ENCODE measurements at regions not wholly inside any gene's neighbourhood (a gene's known extent, or its start where the extent isn't known, plus 50 kb on each side); places are given as distances from the start of the nearest gene placed in this dataset.
A peak's percentile ranks its signal among the peaks of the same experiment; 100 is the strongest.
"Not testable (repeated sequence)": the region's sequence is repeated elsewhere in the genome, so short reads cannot be mapped to it uniquely, and the experiment has no call there.

GRCh38 chr3:86794361-86795065 is 196.4 kb downstream of the VGLL3 start:
- no peak for DNase-seq

- DNase-seq = peak in 2 of 56 donors; percentile 0 to 11
These were observed 197.2 kb downstream of the VGLL3 start for GRCh38 chr3:86793786-86794185.

DNA sequence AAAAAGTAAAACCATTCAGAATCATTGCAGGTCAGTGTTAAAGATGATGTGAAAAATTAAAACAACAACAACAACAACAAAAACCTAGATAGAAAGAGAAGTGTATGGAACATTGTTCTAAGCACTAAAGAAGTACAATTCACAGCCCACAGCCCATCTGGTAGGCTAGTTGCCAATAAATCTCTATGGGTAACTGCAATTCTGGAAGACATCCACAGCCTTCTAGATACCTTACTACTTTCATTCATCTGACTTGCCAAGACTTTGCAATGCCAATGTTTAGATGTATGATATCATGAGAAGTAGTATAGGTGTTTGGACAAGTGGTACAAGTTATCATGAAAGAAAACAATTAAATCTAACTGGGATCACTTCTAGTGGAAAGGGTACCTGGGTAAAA is 198.6 kb downstream of the VGLL3 start:
- no peak for DNase-seq

- no peak for DNase-seq
These were observed 199.9 kb downstream of the VGLL3 start for GRCh38 chr3:86790884-86791549.

GRCh38 chr3:86788371-86788770 is 202.6 kb downstream of the VGLL3 start:
- no peak for DNase-seq

- peak in 1 of 56 donors; percentile 1 for DNase-seq
These were observed 203.9 kb downstream of the VGLL3 start for GRCh38 chr3:86787091-86787490.

DNA sequence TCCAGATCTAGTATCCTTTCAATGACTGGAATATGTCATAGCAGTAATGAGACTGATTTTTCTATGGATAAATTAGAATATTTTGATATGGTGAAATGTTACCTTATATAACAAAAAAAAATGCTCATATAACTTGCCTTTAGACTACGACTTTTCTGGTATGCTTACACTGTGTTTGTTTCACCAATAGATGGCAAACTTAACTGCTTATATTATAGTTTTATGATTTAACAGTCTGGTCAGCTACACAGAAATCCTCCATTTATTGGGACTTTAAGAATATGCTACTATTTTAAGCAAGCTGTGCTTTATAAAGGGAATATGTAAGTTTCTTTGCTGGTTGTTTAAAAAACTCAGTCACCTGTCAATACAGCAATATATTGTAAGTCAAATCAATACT is 205.6 kb downstream of the VGLL3 start:
- DNase-seq = no peak

- DNase-seq = no peak
These were observed 208.1 kb downstream of the VGLL3 start for GRCh38 chr3:86782866-86783265.

- DNase-seq = no peak
These were observed 208.7 kb downstream of the VGLL3 start for GRCh38 chr3:86782286-86782685.

DNA sequence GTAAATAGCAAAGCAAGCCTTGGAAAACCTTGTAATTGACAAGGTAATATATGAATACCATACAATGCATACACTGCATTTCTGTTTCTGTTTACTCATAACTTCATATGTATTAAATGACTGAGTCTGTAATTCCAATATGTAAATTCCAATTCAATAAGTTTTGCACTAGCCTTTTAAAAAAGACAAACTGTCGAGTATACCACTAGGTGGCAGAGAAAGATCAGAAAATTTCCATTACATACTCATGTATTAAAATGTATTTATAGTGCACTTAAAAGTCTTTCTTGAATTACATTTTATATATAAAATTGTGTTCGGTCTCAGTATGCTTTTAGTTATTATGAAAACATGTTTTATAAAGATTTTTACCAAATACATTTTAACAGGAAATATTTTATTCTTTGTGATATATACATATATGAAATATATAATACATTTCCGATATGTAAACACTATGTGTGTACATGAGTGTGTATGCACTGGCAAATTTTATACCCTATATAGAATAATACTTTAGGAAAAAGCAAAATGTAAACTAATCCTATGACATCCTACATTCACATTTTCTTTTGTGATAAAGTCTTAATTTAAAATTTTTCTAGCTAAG is 216.8 kb downstream of the VGLL3 start:
- DNase-seq = no peak

- DNase-seq = no peak
These were observed 218.2 kb downstream of the VGLL3 start for GRCh38 chr3:86772699-86773098.

DNA sequence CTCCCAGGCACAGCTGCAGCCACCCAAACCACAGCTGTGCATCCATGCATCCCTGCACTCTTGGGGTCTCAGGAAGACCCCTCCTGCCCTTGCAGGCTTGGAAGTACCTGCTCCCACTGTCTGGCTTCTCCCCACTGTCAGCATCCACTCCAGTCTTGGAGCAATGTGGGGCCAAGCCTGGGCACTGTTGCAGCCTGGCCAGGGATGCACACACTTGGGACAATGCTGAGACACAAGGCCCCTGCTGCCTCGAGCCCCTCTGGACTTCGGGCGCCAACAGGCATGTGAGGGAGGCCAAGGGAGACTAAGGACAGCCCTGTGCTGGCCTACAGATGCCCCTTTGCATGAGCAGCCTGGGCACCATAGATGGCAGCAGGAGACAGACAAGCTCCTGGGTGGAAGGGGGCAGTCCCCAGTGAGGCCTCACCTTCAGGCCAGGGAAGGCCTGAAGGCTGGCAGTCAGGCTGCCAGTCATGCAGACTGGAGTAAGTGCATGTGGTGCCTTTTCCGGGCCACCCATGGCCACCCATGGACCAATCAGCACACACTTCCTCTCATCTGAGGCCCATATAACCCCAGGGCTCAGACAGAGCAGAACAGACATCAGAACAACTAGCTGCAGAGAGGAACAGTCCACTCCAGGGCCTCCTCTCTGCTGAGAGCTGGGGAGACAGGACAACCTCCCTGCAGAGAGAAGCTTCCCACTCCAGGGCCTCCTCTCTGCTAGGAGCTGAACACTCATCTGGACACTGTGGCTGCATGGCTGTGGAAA is 219.0 kb downstream of the VGLL3 start:
- no peak for DNase-seq

- no peak for DNase-seq
These were observed 224.6 kb downstream of the VGLL3 start for GRCh38 chr3:86766331-86766730.

GRCh38 chr3:86757322-86758179 is 233.4 kb downstream of the VGLL3 start:
- not testable (repeated sequence) for DNase-seq

- DNase-seq = no peak
These were observed 242.9 kb downstream of the VGLL3 start for GRCh38 chr3:86748015-86748414.

DNA sequence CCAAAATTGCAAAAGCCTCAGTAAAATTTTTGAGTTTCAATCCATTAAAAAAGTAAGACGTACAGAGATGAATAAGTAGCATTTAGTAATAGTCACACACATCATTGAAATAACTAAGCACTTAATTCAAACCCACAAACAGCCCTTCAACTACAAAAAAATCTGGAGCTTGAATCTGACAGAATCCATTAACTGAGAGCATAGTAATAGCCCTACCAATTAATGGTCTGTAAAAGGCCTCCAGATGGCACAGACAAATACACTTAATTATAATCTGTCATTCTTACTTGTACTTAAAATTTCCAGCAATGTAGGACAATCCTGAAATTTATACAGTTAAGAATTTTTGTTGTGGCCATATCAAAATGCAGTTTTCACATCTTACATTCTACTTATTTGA is 246.9 kb downstream of the VGLL3 start:
- DNase-seq = no peak

- DNase-seq = no peak
These were observed 247.7 kb downstream of the VGLL3 start for GRCh38 chr3:86743233-86743632.

GRCh38 chr3:86740751-86741150 is 250.2 kb downstream of the VGLL3 start:
- DNase-seq = no peak

- DNase-seq = no peak
These were observed 251.7 kb downstream of the VGLL3 start for GRCh38 chr3:86739244-86739643.

DNA sequence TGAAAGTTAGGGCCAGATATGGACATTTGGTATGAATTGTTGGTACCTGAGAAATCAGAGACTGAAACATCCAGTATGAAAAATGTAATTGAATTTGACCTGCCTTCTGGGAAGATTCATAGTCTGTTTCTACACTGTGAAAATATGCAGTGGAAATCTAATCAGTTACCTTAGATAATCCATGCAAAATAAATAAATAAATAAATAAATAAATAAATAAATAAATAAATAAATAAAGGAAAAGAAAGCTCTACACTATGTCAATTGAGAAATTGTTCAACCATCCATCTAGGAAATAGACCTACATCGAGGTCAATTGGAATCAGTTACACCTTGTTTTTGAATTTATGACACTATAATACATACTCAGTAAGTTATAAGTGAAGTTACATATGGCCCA is 252.3 kb downstream of the VGLL3 start:
- no peak for DNase-seq

DNA sequence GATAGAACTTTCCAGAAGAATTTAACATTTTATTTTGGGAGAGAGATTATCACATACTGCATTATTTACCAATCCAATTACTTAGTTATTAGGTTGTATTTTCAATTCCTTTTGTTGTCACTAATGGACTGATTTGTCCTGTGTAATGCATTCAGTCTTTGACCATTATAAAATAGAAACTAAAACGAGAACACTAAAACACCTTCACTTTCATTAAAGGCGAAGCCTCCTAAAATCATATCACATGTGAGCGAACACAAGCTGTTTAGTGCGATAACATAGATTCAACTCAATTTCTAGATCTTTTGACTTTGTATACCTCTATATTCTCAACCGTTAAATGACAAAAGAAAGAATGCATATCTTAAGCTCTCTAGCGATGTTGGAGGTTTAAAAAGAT is 253.4 kb downstream of the VGLL3 start:
- no peak for DNase-seq

All from nucleus accumbens (tissue), 56 donors.